Lung (tissue), 11 donors: ENCODE measurements at regions not wholly inside any gene's neighbourhood (a gene's known extent, or its start where the extent isn't known, plus 50 kb on each side); places are given as distances from the start of the nearest gene placed in this dataset.

Source experiments
- ATAC-seq: fragments of 200-7000 bp; cut with Tn5 transposase; one replicate; pipeline ENCODE4 v1.9.1; 2020; ENCODE audit warnings: moderate number of reproducible peaks; ENCODE audit not compliant: insufficient read depth, low FRiP score
- DNase-seq, 3 donors: peaks; one replicate each; pipeline ENCODE4 v3.0.0-alpha.2; 2013 to 2017
- H3K27ac ChIP-seq, 2 donors: one replicate each; pipeline ENCODE4 v1.5.1; 2013; ENCODE audit warnings: mild to moderate bottlenecking in 2 of 2, moderate library complexity in 2 of 2, control low read depth in 1 of 2, inconsistent platforms in 1 of 2, low read depth in 1 of 2, low read length in 1 of 2
- H3K27me3 ChIP-seq, 3 donors: one replicate each; pipeline ENCODE4 v1.5.1; 2013; ENCODE audit warnings: low read length in 2 of 3; ENCODE audit not compliant: control insufficient read depth in 3 of 3, insufficient read depth in 3 of 3
- H3K36me3 ChIP-seq, 4 donors: one replicate each; pipeline ENCODE4 v1.5.1; 2013; ENCODE audit warnings: low read length in 4 of 4, mild to moderate bottlenecking in 1 of 4, moderate library complexity in 1 of 4; ENCODE audit not compliant: control insufficient read depth in 4 of 4, insufficient read depth in 4 of 4
- H3K4me1 ChIP-seq, 5 donors: one replicate each; pipeline ENCODE4 v1.5.1; 2013; ENCODE audit warnings: low read length in 5 of 5, mild to moderate bottlenecking in 2 of 5, moderate library complexity in 1 of 5; ENCODE audit not compliant: control insufficient read depth in 5 of 5, insufficient read depth in 5 of 5
- H3K4me3 ChIP-seq: one replicate; pipeline ENCODE4 v1.5.1; 2013; ENCODE audit warnings: mild to moderate bottlenecking, control low read depth, moderate library complexity
- H3K9ac ChIP-seq, 2 donors: one replicate each; pipeline ENCODE4 v1.5.1; 2013; ENCODE audit warnings: low read length in 2 of 2, control low read depth in 1 of 2; ENCODE audit not compliant: insufficient read depth in 1 of 2
- H3K9me3 ChIP-seq, 4 donors: one replicate each; pipeline ENCODE4 v1.5.1; 2013; ENCODE audit warnings: low read length in 3 of 4, mild to moderate bottlenecking in 1 of 4, moderate library complexity in 1 of 4; ENCODE audit not compliant: control insufficient read depth in 4 of 4, insufficient read depth in 3 of 4
- WGBS, 2 donors: extraction: QIAGEN DNeasy Blood & Tissue Kit; methylation state at CpG; one replicate each; pipeline ENCODE4 v1.1.7; 2013; 5-methylcytosine and 5-hydroxymethylcytosine counted together
- TF ChIP-seq, protein P1 (sequence below): IDR thresholded peaks from 2 replicates; pipeline ENCODE4 v1.5.1; 2012; ENCODE audit warnings: mild to moderate bottlenecking; ENCODE audit errors: control extremely low read depth, extremely low read depth
- donor health status: control.
- donor health status: control.
- donor health status: Bipolar disorder and iron deficiency.
- donor health status: healthy.
- donor health status: DM: yes; HTN: yes; CAD: no.

DNA sequence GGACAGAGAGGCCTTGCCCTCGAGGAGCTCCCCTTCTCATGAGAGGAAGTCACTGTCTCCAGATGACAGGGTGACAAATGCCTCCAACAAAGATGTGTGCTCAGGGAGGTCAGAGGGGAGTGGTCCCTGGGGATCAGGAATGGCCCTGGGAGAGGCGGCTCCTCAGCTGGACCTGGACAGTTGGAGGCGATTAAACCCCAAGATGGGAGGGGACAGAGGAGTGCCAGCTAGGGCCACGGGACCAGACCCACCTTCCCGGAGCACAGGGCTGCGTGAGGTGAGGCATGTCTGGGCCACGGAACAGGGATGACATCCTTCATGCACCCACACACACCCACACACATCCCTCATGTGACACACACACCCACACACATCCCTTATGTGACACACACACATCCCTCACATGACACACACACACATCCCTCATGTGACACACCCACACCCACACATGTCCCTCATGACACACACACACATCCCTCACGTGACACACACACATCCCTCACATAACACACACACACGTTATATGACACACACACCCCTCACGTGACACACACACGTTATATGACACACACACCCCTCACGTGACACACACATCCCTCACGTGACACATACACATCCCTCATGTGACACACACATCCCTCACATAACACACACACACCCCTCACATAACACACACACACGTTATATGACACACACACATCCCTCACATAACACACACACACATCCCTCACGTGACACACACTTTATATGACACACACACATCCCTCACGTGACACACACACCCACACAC is 57.4 kb upstream of the SLCO4A1 start:
- Histone ChIP-seq H3K27ac (no peak overlapping the region), H3K9me3 (no peaks in the 10 kb centered on the region), H3K9ac (no peak overlapping the region), H3K4me1 (no peaks in the 10 kb centered on the region), H3K27me3 (peaks cover 6 to 46% (median 6%) of the 10 kb centered on the region in 3 donors), H3K4me3 (no peak overlapping the region), H3K36me3 (no peaks in the 10 kb centered on the region)
- WGBS, 2 donors, result 66 to 73% methylated on average over 16 of the region's 16 CpGs
- DNase-seq, result no peak
- no peak for ATAC-seq
- TF ChIP-seq, protein P1, sequence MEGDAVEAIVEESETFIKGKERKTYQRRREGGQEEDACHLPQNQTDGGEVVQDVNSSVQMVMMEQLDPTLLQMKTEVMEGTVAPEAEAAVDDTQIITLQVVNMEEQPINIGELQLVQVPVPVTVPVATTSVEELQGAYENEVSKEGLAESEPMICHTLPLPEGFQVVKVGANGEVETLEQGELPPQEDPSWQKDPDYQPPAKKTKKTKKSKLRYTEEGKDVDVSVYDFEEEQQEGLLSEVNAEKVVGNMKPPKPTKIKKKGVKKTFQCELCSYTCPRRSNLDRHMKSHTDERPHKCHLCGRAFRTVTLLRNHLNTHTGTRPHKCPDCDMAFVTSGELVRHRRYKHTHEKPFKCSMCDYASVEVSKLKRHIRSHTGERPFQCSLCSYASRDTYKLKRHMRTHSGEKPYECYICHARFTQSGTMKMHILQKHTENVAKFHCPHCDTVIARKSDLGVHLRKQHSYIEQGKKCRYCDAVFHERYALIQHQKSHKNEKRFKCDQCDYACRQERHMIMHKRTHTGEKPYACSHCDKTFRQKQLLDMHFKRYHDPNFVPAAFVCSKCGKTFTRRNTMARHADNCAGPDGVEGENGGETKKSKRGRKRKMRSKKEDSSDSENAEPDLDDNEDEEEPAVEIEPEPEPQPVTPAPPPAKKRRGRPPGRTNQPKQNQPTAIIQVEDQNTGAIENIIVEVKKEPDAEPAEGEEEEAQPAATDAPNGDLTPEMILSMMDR, result no peak

DNA sequence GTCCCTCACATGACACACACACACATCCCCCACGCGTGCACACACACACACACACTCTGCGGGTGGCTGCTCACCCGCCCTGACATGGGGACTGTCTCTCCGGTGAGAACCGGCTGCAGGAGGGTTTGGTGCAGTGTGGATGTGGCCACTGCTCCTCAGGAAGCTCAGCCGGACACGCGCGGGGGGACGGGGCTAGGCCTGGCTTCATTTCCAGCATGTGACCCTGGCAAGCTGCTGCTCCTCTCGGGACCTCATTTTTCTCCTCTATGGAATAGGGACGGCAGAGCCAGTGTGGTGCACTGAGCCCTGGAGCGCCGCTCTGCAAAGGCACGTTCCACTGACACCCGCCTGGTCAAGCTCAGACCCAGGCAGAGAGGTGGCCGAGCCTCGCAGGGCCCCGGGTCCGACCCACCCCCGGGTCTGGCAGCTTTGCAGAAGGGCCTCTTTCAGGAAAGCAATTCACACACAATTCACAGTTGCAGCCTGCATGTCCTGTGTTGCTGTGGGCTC is 56.8 kb upstream of the SLCO4A1 start:
- DNase-seq (no peak), ATAC-seq (no peak)
- H3K4me3 ChIP-seq, result no peak overlapping the region
- H3K4me1 ChIP-seq, result peaks cover 0 to under 1% (median 0%) of the 10 kb centered on the region in 5 donors
- no peaks in the 10 kb centered on the region for H3K36me3 ChIP-seq
- 68 to 80% methylated on average over 22 of the region's 22 CpGs for WGBS, 2 donors
- H3K27me3 ChIP-seq, result peaks cover 6 to 47% (median 6%) of the 10 kb centered on the region in 3 donors
- no peak overlapping the region for H3K27ac ChIP-seq
- no peaks in the 10 kb centered on the region for H3K9me3 ChIP-seq
- H3K9ac ChIP-seq, result no peak overlapping the region
- TF ChIP-seq, protein P1, result no peak

DNA sequence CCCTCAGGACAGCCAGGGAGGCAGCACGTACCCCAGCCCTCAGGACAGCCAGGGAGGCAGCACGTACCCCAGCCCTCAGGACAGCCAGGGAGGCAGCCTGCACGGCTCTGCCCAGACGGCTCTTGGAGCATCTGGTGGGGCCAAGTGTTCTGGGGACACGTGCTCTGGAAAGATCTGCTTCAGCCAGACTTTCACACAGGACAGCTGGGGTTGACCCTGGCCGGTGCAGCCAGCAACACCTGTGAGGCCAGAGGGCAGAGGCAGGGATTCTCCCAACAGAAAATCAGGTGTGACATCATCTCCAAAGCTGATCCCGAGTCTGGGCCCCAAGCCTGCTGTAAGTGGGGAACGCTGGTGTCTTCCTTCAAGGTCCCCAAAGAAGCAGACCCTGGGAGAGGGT is 55.5 kb upstream of the SLCO4A1 start:
- H3K27me3 ChIP-seq, result peaks cover 0 to 46% (median 6%) of the 10 kb centered on the region in 3 donors

More for the DNA sequence above, 55.5 kb upstream of the SLCO4A1 start:
- TF ChIP-seq, protein P1, result no peak
- no peak for ATAC-seq
- Histone ChIP-seq H3K4me3 (no peak overlapping the region), H3K4me1 (peaks cover 0 to 3% (median 0%) of the 10 kb centered on the region in 5 donors), H3K9me3 (no peaks in the 10 kb centered on the region), H3K27ac (no peak overlapping the region), H3K36me3 (no peaks in the 10 kb centered on the region), H3K9ac (no peak overlapping the region)
- DNase-seq, result no peak
- 59 to 71% methylated on average over 8 of the region's 8 CpGs for WGBS, 2 donors
